HCT116 (cell line): ENCODE measurements at regions not wholly inside any gene's neighbourhood (a gene's known extent, or its start where the extent isn't known, plus 50 kb on each side); places are given as distances from the start of the nearest gene placed in this dataset.

Source experiments
- ATAC-seq: fragments of 200-7000 bp; cut with Tn5 transposase; 2 replicates; pipeline ENCODE4 v1.9.1; 2020; ENCODE audit warnings: mild to moderate bottlenecking, moderate library complexity
- BruUV-seq: library from RNA; stranded (reverse); fragments of 400-500 nt; replicated peaks from 2 replicates; lab custom pipeline; 2021; lab: Mats Ljungman, UMichigan
- CTCF ChIA-PET: fragments of 300-600 bp; sonication (Branson Sonifier 250); formaldehyde crosslinking; loops from one replicate; lab custom pipeline; 2021; ENCODE audit warnings: antibody characterized with exemption; lab: Charles Lee
- POLR2A ChIA-PET: fragments of 300-600, 350-600 bp; sonication (Branson Sonifier 250); formaldehyde crosslinking; loops from one replicate; lab custom pipeline; 2021; ENCODE audit warnings: antibody characterized with exemption; lab: Charles Lee
- RAD21 ChIA-PET, 2 experiments: fragments of 300-600 bp; sonication (Branson Sonifier 250); formaldehyde crosslinking; loops; one replicate each; lab custom pipeline; 2023; ENCODE audit warnings: low total read pairs in 2 of 2; ENCODE audit not compliant: uncharacterized antibody in 2 of 2, unreplicated experiment in 2 of 2, low non-redundant PET in 1 of 2; lab: Charles Lee
- DNase-seq: peaks from one replicate; pipeline ENCODE4 v3.0.0-alpha.2; 2010; ENCODE audit warnings: low read depth, low spot score
- H2AFZ ChIP-seq: fragments of 200-600 bp; shearing (Covaris generic), sonication (generic); 2 replicates; pipeline ENCODE4 v1.6.1; 2017; ENCODE audit warnings: low read depth, mixed run types, mixed read lengths, antibody characterized with exemption, low read length; ENCODE audit not compliant: poor library complexity, severe bottlenecking
- H3K27ac ChIP-seq: 2 replicates; pipeline ENCODE4 v1.5.1; 2012; ENCODE audit warnings: low read depth, low read length
- H3K27me3 ChIP-seq: fragments of 200-600 bp; sonication (generic); 2 replicates; pipeline ENCODE4 v1.6.1; 2016; ENCODE audit warnings: mixed run types, low read length, mixed read lengths; ENCODE audit not compliant: insufficient read depth
- H3K36me3 ChIP-seq, 2 experiments: fragments of 200-500 bp in 1 of 2; fragments of 200-600 bp in 1 of 2; sonication (Bioruptor generic) in 1 of 2; sonication (generic) in 1 of 2; 2 replicates each; pipeline versions ENCODE4 v1.5.1 to v1.6.1; 2014 to 2016; ENCODE audit warnings: low read length in 2 of 2, inconsistent platforms in 1 of 2, mixed read lengths in 1 of 2, mixed run types in 1 of 2; ENCODE audit not compliant: insufficient read depth in 2 of 2, control insufficient read depth in 1 of 2
- H3K4me1 ChIP-seq, 2 experiments: fragments of 200-600 bp in 1 of 2; sonication (generic) in 1 of 2; 2 replicates each; pipeline versions ENCODE4 v1.5.1 to v1.6.1; 2012 to 2017; ENCODE audit warnings: low read length in 2 of 2, inconsistent platforms in 1 of 2, mild to moderate bottlenecking in 1 of 2, mixed read lengths in 1 of 2, mixed run types in 1 of 2, moderate library complexity in 1 of 2; ENCODE audit not compliant: insufficient read depth in 2 of 2, control insufficient read depth in 1 of 2
- H3K4me2 ChIP-seq: fragments of 200-600 bp; sonication (generic); 2 replicates; pipeline ENCODE4 v1.6.1; 2017; ENCODE audit warnings: mixed run types, low read length, mixed read lengths
- H3K4me3 ChIP-seq, 2 experiments: fragments of 200-600 bp in 1 of 2; sonication (generic) in 1 of 2; replicated peaks in 1 of 2; 2 replicates each; pipeline ENCODE4 v1.5.1; 2011 to 2016; ENCODE audit warnings: low read length in 2 of 2, control low read depth in 1 of 2, low read depth in 1 of 2, mild to moderate bottlenecking in 1 of 2, mixed read lengths in 1 of 2, mixed run types in 1 of 2
- H3K79me2 ChIP-seq: fragments of 200-600 bp; sonication (generic); 2 replicates; pipeline ENCODE4 v1.6.1; 2017; ENCODE audit warnings: mild to moderate bottlenecking, mixed run types, low read length, moderate library complexity, mixed read lengths; ENCODE audit not compliant: insufficient read depth
- H3K9ac ChIP-seq: fragments of 200-600 bp; sonication (generic); 2 replicates; pipeline ENCODE4 v1.6.1; 2016; ENCODE audit warnings: low read length, mixed read lengths
- H3K9me2 ChIP-seq: fragments of 200-600 bp; sonication (generic), shearing (Covaris generic); 2 replicates; pipeline ENCODE4 v1.6.1; 2017; ENCODE audit warnings: mixed run types, mild to moderate bottlenecking, moderate library complexity; ENCODE audit not compliant: insufficient read depth
- H3K9me3 ChIP-seq, 2 experiments: fragments of 200-500 bp in 1 of 2; fragments of 200-600 bp in 1 of 2; sonication (Bioruptor generic) in 1 of 2; sonication (generic) in 1 of 2; 2 replicates each; pipeline ENCODE4 v1.6.1; 2014 to 2017; ENCODE audit warnings: low read length in 2 of 2, mixed read lengths in 2 of 2, inconsistent platforms in 1 of 2, low read depth in 1 of 2, mild to moderate bottlenecking in 1 of 2, mixed run types in 1 of 2, moderate library complexity in 1 of 2; ENCODE audit not compliant: control insufficient read depth in 1 of 2, insufficient read depth in 1 of 2
- H4K20me1 ChIP-seq: fragments of 200-600 bp; sonication (generic), shearing (Covaris generic); 2 replicates; pipeline ENCODE4 v1.6.1; 2017; ENCODE audit warnings: mixed run types, mild to moderate bottlenecking, moderate library complexity; ENCODE audit not compliant: insufficient read depth
- CBX3 ChIP-seq: IDR thresholded peaks from 2 replicates; pipeline ENCODE4 v1.6.1; 2012; ENCODE audit warnings: low read depth
- CEBPB ChIP-seq: IDR thresholded peaks from 2 replicates; pipeline ENCODE4 v1.6.1; 2012; ENCODE audit warnings: low read depth
- EGR1 ChIP-seq: IDR thresholded peaks from 2 replicates; pipeline ENCODE4 v1.6.1; 2012; ENCODE audit warnings: low read depth
- ELF1 ChIP-seq: IDR thresholded peaks from 2 replicates; pipeline ENCODE4 v1.6.1; 2012; ENCODE audit warnings: low read depth, borderline replicate concordance
- EZH2 ChIP-seq: fragments of 200-600 bp; sonication (generic); IDR thresholded peaks from 2 replicates; pipeline ENCODE4 v1.6.1; 2017; ENCODE audit warnings: antibody characterized with exemption, mixed run types
- FOSL1 ChIP-seq: IDR thresholded peaks from 2 replicates; pipeline ENCODE4 v1.6.1; 2012; ENCODE audit warnings: low read depth
- JUND ChIP-seq: IDR thresholded peaks from 2 replicates; pipeline ENCODE4 v1.6.1; 2012
- RAD21 ChIP-seq: IDR thresholded peaks from 2 replicates; pipeline ENCODE4 v1.6.1; 2012; ENCODE audit warnings: low read depth, mild to moderate bottlenecking
- SP1 ChIP-seq: IDR thresholded peaks from 2 replicates; pipeline ENCODE4 v1.6.1; 2012; ENCODE audit warnings: low read depth
- SRF ChIP-seq: IDR thresholded peaks from 2 replicates; pipeline ENCODE4 v1.6.1; 2012; ENCODE audit warnings: low read depth
- TCF7L2 ChIP-seq: IDR thresholded peaks from 2 replicates; pipeline ENCODE4 v1.7.0; 2011; ENCODE audit warnings: borderline replicate concordance, inconsistent platforms; ENCODE audit not compliant: insufficient read depth, insufficient read length; ENCODE audit errors: extremely low read depth
- YY1 ChIP-seq: IDR thresholded peaks from 2 replicates; pipeline ENCODE4 v1.6.1; 2011; ENCODE audit warnings: low read length, low read depth, moderate library complexity, mild to moderate bottlenecking; ENCODE audit not compliant: insufficient replicate concordance; ENCODE audit errors: extremely low read depth
- ZFX ChIP-seq: fragments of 450-650 bp; IDR thresholded peaks from 2 replicates; pipeline ENCODE4 v1.6.1; 2017
- ZNF274 ChIP-seq: fragments of 200-500 bp; sonication (Bioruptor generic); IDR thresholded peaks from 2 replicates; pipeline ENCODE4 v1.6.1; 2014; ENCODE audit warnings: mild to moderate bottlenecking, low read depth, low read length, inconsistent platforms
- intact Hi-C: fragments of 100-400 bp; cut with micrococcal nuclease; formaldehyde crosslinking; loops from 2 replicates; pipeline ENCODE4 v1.10.0; 2022
- TF ChIP-seq, protein P1 (sequence below): IDR thresholded peaks from 2 replicates; pipeline ENCODE4 v1.6.1; 2012; ENCODE audit warnings: low read depth
- TF ChIP-seq, protein P2 (sequence below): IDR thresholded peaks from 2 replicates; pipeline ENCODE4 v1.6.1; 2012
- TF ChIP-seq, protein P3 (sequence below): IDR thresholded peaks from 2 replicates; pipeline ENCODE4 v1.6.1; 2012
- TF ChIP-seq, protein P4 (sequence below), 3 experiments: fragments of 200-600 bp in 1 of 3; sonication (generic) in 1 of 3; IDR thresholded peaks in 2 of 3; conservative IDR thresholded peaks in 1 of 3; 2 replicates each; pipeline ENCODE4 v1.5.1; 2012 to 2017; ENCODE audit warnings: low read depth in 2 of 3, low read length in 2 of 3, antibody characterized with exemption in 1 of 3, borderline replicate concordance in 1 of 3, control low read depth in 1 of 3, mild to moderate bottlenecking in 1 of 3, mixed read lengths in 1 of 3, mixed run types in 1 of 3, moderate library complexity in 1 of 3; ENCODE audit not compliant: insufficient read depth in 1 of 3

DNA sequence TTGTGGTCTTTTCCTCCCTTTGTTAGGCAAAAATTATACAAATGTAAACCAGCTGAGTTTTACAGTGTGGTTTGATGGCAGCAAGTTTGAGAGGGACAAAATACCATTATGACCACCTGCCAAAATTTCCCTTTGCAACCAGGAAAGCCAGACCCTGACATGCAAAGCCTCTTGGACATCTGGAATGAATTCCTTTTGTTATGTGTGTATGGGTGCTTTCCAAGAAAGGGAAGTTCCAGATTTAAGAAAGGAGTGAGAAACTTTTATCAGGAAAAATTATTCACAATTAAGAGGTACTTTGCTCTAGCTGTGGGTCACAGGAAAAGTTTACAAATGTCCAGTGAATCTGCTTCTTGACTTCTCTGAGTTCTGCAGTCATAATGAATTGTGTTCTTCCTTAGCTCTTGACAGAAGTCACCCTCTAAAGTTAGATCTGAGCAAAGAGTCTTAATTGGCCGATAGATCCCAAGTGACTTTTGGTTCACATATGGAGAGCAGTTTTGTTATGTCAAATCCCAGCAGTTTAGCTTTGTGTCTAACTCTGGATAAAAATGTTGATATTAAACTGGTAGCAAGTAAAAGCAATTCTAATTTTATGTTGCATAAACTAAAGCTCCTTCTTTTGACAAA is 295.9 kb upstream of the ZNF608 start:
- intact Hi-C loops: no loop called here
- H3K4me2 ChIP-seq: no peak overlapping the region
- no TSS peak for BruUV-seq
- no peaks in the 10 kb centered on the region for H3K27me3 ChIP-seq
- H3K4me1 ChIP-seq: peaks cover 14 to 15% of the 10 kb centered on the region in 2 experiments
- RAD21 ChIA-PET: no interaction called here
- TF ChIP-seq, protein P1, sequence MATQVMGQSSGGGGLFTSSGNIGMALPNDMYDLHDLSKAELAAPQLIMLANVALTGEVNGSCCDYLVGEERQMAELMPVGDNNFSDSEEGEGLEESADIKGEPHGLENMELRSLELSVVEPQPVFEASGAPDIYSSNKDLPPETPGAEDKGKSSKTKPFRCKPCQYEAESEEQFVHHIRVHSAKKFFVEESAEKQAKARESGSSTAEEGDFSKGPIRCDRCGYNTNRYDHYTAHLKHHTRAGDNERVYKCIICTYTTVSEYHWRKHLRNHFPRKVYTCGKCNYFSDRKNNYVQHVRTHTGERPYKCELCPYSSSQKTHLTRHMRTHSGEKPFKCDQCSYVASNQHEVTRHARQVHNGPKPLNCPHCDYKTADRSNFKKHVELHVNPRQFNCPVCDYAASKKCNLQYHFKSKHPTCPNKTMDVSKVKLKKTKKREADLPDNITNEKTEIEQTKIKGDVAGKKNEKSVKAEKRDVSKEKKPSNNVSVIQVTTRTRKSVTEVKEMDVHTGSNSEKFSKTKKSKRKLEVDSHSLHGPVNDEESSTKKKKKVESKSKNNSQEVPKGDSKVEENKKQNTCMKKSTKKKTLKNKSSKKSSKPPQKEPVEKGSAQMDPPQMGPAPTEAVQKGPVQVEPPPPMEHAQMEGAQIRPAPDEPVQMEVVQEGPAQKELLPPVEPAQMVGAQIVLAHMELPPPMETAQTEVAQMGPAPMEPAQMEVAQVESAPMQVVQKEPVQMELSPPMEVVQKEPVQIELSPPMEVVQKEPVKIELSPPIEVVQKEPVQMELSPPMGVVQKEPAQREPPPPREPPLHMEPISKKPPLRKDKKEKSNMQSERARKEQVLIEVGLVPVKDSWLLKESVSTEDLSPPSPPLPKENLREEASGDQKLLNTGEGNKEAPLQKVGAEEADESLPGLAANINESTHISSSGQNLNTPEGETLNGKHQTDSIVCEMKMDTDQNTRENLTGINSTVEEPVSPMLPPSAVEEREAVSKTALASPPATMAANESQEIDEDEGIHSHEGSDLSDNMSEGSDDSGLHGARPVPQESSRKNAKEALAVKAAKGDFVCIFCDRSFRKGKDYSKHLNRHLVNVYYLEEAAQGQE: no peak
- TF ChIP-seq SP1 (no peak), ZFX (no peak), EZH2 (no peak), RAD21 (no peak), TCF7L2 (no peak), CEBPB (no peak), EGR1 (no peak), SRF (no peak), FOSL1 (no peak), JUND (no peak), ELF1 (no peak), YY1 (no peak), ZNF274 (no peak), CBX3 (no peak)
- TF ChIP-seq, protein P2, sequence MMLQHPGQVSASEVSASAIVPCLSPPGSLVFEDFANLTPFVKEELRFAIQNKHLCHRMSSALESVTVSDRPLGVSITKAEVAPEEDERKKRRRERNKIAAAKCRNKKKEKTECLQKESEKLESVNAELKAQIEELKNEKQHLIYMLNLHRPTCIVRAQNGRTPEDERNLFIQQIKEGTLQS: no peak
- TF ChIP-seq, protein P3, sequence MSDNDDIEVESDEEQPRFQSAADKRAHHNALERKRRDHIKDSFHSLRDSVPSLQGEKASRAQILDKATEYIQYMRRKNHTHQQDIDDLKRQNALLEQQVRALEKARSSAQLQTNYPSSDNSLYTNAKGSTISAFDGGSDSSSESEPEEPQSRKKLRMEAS: no peak
- TF ChIP-seq, protein P4, sequence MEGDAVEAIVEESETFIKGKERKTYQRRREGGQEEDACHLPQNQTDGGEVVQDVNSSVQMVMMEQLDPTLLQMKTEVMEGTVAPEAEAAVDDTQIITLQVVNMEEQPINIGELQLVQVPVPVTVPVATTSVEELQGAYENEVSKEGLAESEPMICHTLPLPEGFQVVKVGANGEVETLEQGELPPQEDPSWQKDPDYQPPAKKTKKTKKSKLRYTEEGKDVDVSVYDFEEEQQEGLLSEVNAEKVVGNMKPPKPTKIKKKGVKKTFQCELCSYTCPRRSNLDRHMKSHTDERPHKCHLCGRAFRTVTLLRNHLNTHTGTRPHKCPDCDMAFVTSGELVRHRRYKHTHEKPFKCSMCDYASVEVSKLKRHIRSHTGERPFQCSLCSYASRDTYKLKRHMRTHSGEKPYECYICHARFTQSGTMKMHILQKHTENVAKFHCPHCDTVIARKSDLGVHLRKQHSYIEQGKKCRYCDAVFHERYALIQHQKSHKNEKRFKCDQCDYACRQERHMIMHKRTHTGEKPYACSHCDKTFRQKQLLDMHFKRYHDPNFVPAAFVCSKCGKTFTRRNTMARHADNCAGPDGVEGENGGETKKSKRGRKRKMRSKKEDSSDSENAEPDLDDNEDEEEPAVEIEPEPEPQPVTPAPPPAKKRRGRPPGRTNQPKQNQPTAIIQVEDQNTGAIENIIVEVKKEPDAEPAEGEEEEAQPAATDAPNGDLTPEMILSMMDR (IDR thresholded peaks at IDR 0.05 in 2 of 3, conservative IDR thresholded peaks at IDR 0.05 in 1 of 3; ENCODE audit: borderline replicate concordance in 1 of 3, insufficient read depth in 1 of 3, low read depth in 2 of 3, low read length in 2 of 3): no peak
- ATAC-seq (no peak), DNase-seq (no peak)
- no peak overlapping the region for H3K27ac ChIP-seq
- no peaks in the 10 kb centered on the region for H3K9me3 ChIP-seq
- no peak overlapping the region for H3K4me3 ChIP-seq
- H3K36me3 ChIP-seq: no peaks in the 10 kb centered on the region
- no peaks in the 10 kb centered on the region for H4K20me1 ChIP-seq
- CTCF ChIA-PET: no interaction called here
- no peaks in the 10 kb centered on the region for H3K9me2 ChIP-seq
- H2AFZ ChIP-seq: no peak overlapping the region
- H3K9ac ChIP-seq: no peak overlapping the region
- POLR2A ChIA-PET: no interaction called here
- no peaks in the 10 kb centered on the region for H3K79me2 ChIP-seq
